ENCODE measurements at regions not wholly inside any gene's neighbourhood (a gene's known extent, or its start where the extent isn't known, plus 50 kb on each side); places are given as distances from the start of the nearest gene placed in this dataset.

- no peak overlapping the region for H3K9ac ChIP-seq
- H3K4me3 ChIP-seq: no peak overlapping the region
- no peaks in the 10 kb centered on the region for H3K27me3 ChIP-seq
- TF ChIP-seq Cebpa-rat (IDR thresholded peaks at IDR 0.05): no peak
- H3K36me3 ChIP-seq: no peaks in the 10 kb centered on the region
- H3K4me2 ChIP-seq: no peak overlapping the region
- H3K27ac ChIP-seq: no peak overlapping the region
- H3K9me3 ChIP-seq (replicated peaks in 1 of 11): no peaks in the 10 kb centered on the region
- H4K20me1 ChIP-seq: no peaks in the 10 kb centered on the region
- H3K4me1 ChIP-seq: peaks cover 0 to 5% (median 0%) of the 10 kb centered on the region in 10 experiments; a peak in 3 of 20 replicates
Measured at GRCh38 chr5:174412374-174412773, 312.0 kb upstream of the MSX2 start.

GRCh38 chr5:174412941-174413340 lies 311.4 kb upstream of the MSX2 start:
- H3K9ac ChIP-seq: no peak overlapping the region
- H3K4me1 ChIP-seq: peaks cover 0 to 8% (median 0%) of the 10 kb centered on the region in 10 experiments; a peak in 4 of 20 replicates
- no peak overlapping the region for H3K4me2 ChIP-seq
- no peaks in the 10 kb centered on the region for H3K36me3 ChIP-seq
- TF ChIP-seq Cebpa-rat (IDR thresholded peaks at IDR 0.05): no peak
- H3K4me3 ChIP-seq: no peak overlapping the region
- no peaks in the 10 kb centered on the region for H3K27me3 ChIP-seq
- no peaks in the 10 kb centered on the region for H4K20me1 ChIP-seq
- no peak overlapping the region for H3K27ac ChIP-seq
- no peaks in the 10 kb centered on the region for H3K9me3 ChIP-seq (replicated peaks in 1 of 11)

- H3K36me3 ChIP-seq: no peaks in the 10 kb centered on the region
- no peak overlapping the region for H3K27ac ChIP-seq
- H3K27me3 ChIP-seq: no peaks in the 10 kb centered on the region
- no peak overlapping the region for H3K4me2 ChIP-seq
- H3K9ac ChIP-seq: no peak overlapping the region
- H4K20me1 ChIP-seq: no peaks in the 10 kb centered on the region
- H3K9me3 ChIP-seq (replicated peaks in 1 of 11): no peaks in the 10 kb centered on the region
- no peak overlapping the region for H3K4me3 ChIP-seq
- TF ChIP-seq Cebpa-rat (IDR thresholded peaks at IDR 0.05): no peak
- peaks cover 0 to 10% (median 0%) of the 10 kb centered on the region in 10 experiments; a peak in 5 of 20 replicates for H3K4me1 ChIP-seq
Measured at GRCh38 chr5:174413567-174414314, 310.6 kb upstream of the MSX2 start.

GRCh38 chr5:174414315-174414710 lies 310.1 kb upstream of the MSX2 start:
- Histone ChIP-seq H3K27ac (no peak overlapping the region), H3K9me3 (replicated peaks in 1 of 11) (no peaks in the 10 kb centered on the region), H3K27me3 (no peaks in the 10 kb centered on the region), H4K20me1 (no peaks in the 10 kb centered on the region), H3K4me1 (peaks cover 0 to 12% (median 5%) of the 10 kb centered on the region in 10 experiments; a peak in 8 of 20 replicates), H3K36me3 (no peaks in the 10 kb centered on the region), H3K4me3 (no peak overlapping the region), H3K4me2 (no peak overlapping the region), H3K9ac (no peak overlapping the region)
- no peak for TF ChIP-seq Cebpa-rat (IDR thresholded peaks at IDR 0.05)

GRCh38 chr5:174418809-174419539 lies 305.4 kb upstream of the MSX2 start:
- Histone ChIP-seq H3K36me3 (no peaks in the 10 kb centered on the region), H3K4me2 (peak overlapping the region; percentile 62 to 96 (median 74)), H4K20me1 (no peaks in the 10 kb centered on the region), H3K9me3 (replicated peaks in 1 of 11) (no peaks in the 10 kb centered on the region), H3K9ac (peak overlapping the region in 5 of 11 experiments; percentile 3 to 39 (median 21); a peak in 2 of 22 replicates), H3K4me1 (peaks cover 0 to 13% (median 6%) of the 10 kb centered on the region in 10 experiments; a peak in 8 of 20 replicates), H3K27ac (no peak overlapping the region), H3K27me3 (no peaks in the 10 kb centered on the region), H3K4me3 (peak overlapping the region; percentile 1 to 52 (median 38); a peak in 15 of 20 replicates)
- no peak for TF ChIP-seq Cebpa-rat (IDR thresholded peaks at IDR 0.05)

GRCh38 chr5:174419540-174420132 lies 304.7 kb upstream of the MSX2 start:
- Histone ChIP-seq H3K4me3 (peak overlapping the region; percentile 1 to 52 (median 38); a peak in 13 of 20 replicates), H3K36me3 (no peaks in the 10 kb centered on the region), H3K4me1 (peaks cover 0 to 13% (median 6%) of the 10 kb centered on the region in 10 experiments; a peak in 8 of 20 replicates), H4K20me1 (no peaks in the 10 kb centered on the region), H3K9me3 (replicated peaks in 1 of 11) (no peaks in the 10 kb centered on the region), H3K4me2 (peak overlapping the region; percentile 62 to 96 (median 74)), H3K27me3 (no peaks in the 10 kb centered on the region), H3K9ac (0 out of 22 replicates have a peak overlapping the region, but pooled peaks of 1 of the 11 experiments have one; percentile 4), H3K27ac (no peak overlapping the region)
- TF ChIP-seq Cebpa-rat (IDR thresholded peaks at IDR 0.05): no peak

GRCh38 chr5:174420651-174421407 lies 303.6 kb upstream of the MSX2 start:
- Histone ChIP-seq H4K20me1 (no peaks in the 10 kb centered on the region), H3K27me3 (no peaks in the 10 kb centered on the region), H3K9ac (no peak overlapping the region), H3K27ac (no peak overlapping the region), H3K4me3 (no peak overlapping the region), H3K4me1 (peaks cover 7 to 23% (median 15%) of the 10 kb centered on the region in 10 experiments; a peak in 19 of 20 replicates), H3K9me3 (replicated peaks in 1 of 11) (no peaks in the 10 kb centered on the region), H3K4me2 (no peak overlapping the region), H3K36me3 (no peaks in the 10 kb centered on the region)
- TF ChIP-seq Cebpa-rat (IDR thresholded peaks at IDR 0.05): no peak

- no peaks in the 10 kb centered on the region for H4K20me1 ChIP-seq
- no peak for TF ChIP-seq Cebpa-rat (IDR thresholded peaks at IDR 0.05)
- no peak overlapping the region for H3K4me3 ChIP-seq
- no peaks in the 10 kb centered on the region for H3K27me3 ChIP-seq
- H3K27ac ChIP-seq: no peak overlapping the region
- H3K4me1 ChIP-seq: peaks cover 7 to 23% (median 15%) of the 10 kb centered on the region in 10 experiments; a peak in 19 of 20 replicates
- no peak overlapping the region for H3K4me2 ChIP-seq
- H3K9ac ChIP-seq: no peak overlapping the region
- no peaks in the 10 kb centered on the region for H3K36me3 ChIP-seq
- no peaks in the 10 kb centered on the region for H3K9me3 ChIP-seq (replicated peaks in 1 of 11)
Measured at GRCh38 chr5:174421408-174421805, 303.0 kb upstream of the MSX2 start.
